ENCODE measurements at regions not wholly inside any gene's neighbourhood (a gene's known extent, or its start where the extent isn't known, plus 50 kb on each side); places are given as distances from the start of the nearest gene placed in this dataset.
"Not testable (repeated sequence)": the region's sequence is repeated elsewhere in the genome, so short reads cannot be mapped to it uniquely, and the experiment has no call there.

GRCh38 chr10:78096486-78096885, 62.8 kb downstream of the RPS24 start:
- not testable (repeated sequence) for DNase-seq

- not testable (repeated sequence) for DNase-seq
Observed at GRCh38 chr10:78102593-78102992, 68.9 kb downstream of the RPS24 start.

GRCh38 chr10:78109210-78109609, 75.5 kb downstream of the RPS24 start:
- DNase-seq = no peak

- DNase-seq = no peak
Observed at GRCh38 chr10:78115135-78115853, 81.6 kb downstream of the RPS24 start.

GRCh38 chr10:78116361-78116760, 82.7 kb downstream of the RPS24 start:
- no peak for DNase-seq

- DNase-seq = no peak
Observed at GRCh38 chr10:78118591-78118990, 84.9 kb downstream of the RPS24 start.

- DNase-seq = no peak
Observed at GRCh38 chr10:78121801-78122200, 88.1 kb downstream of the RPS24 start.

- no peak for DNase-seq
Observed at GRCh38 chr10:78124167-78124566, 90.5 kb downstream of the RPS24 start.

GRCh38 chr10:78129211-78129610, 95.5 kb downstream of the RPS24 start:
- DNase-seq = no peak

GRCh38 chr10:78130966-78131710, 97.5 kb downstream of the RPS24 start:
- DNase-seq = no peak

GRCh38 chr10:78134773-78135306, 101.2 kb downstream of the RPS24 start:
- no peak for DNase-seq

GRCh38 chr10:78137147-78137546, 103.5 kb downstream of the RPS24 start:
- no peak for DNase-seq

- no peak for DNase-seq
Observed at GRCh38 chr10:78139341-78139740, 105.7 kb downstream of the RPS24 start.

GRCh38 chr10:78140066-78140630, 106.5 kb downstream of the RPS24 start:
- DNase-seq = no peak

GRCh38 chr10:78143576-78143975, 109.9 kb downstream of the RPS24 start:
- no peak for DNase-seq

- DNase-seq = no peak
Observed at GRCh38 chr10:78146200-78146599, 112.5 kb downstream of the RPS24 start.

GRCh38 chr10:78147202-78147601, 113.5 kb downstream of the RPS24 start:
- DNase-seq = no peak

GRCh38 chr10:78148216-78148960, 114.7 kb downstream of the RPS24 start:
- no peak for DNase-seq

GRCh38 chr10:78148961-78149612, 115.4 kb downstream of the RPS24 start:
- no peak for DNase-seq

GRCh38 chr10:78150756-78151155, 117.1 kb downstream of the RPS24 start:
- DNase-seq = no peak

GRCh38 chr10:78155722-78156121, 122.1 kb downstream of the RPS24 start:
- no peak for DNase-seq

GRCh38 chr10:78160591-78160990, 126.9 kb downstream of the RPS24 start:
- no peak for DNase-seq

GRCh38 chr10:78162853-78163252, 129.2 kb downstream of the RPS24 start:
- DNase-seq = no peak
